ENCODE measurements at regions not wholly inside any gene's neighbourhood (a gene's known extent, or its start where the extent isn't known, plus 50 kb on each side); places are given as distances from the start of the nearest gene placed in this dataset.
A peak's percentile ranks its signal among the peaks of the same experiment; 100 is the strongest.

GRCh38 chr2:9144046-9144445, 62.6 kb upstream of the ASAP2 start:
- TF ChIP-seq CTCF (IDR thresholded peaks at IDR 0.05; ENCODE audit: control insufficient read depth, extremely low read depth, insufficient read depth), result no peak

DNA sequence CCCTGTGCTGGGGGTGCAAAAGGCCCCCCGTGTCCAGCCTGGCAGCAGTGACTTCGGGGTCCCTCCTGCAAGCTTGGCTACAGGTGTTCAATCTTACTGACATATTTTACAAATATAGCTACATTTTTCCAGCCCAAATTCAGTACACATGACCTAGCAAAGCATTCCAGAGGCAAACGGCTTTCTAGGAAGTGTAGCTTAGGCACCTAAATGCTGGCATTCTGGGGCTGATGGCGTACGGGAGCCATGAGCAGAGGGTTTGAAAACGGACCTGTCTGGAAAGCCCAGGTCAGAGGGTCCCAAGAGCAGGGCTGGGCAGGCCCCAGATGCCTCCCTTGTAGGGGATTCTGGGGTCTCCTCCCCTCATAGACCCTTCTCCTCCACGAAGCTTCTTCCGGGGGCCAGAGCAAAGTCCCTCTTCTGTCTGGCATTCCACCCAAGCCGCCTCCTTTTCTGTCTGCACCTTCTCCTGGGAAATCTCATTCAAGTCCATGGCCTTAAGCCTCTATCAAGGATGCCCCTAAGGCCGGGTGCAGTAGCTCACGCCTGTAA, 63.3 kb upstream of the ASAP2 start:
- no peak for DNase-seq (ENCODE audit: low read depth)
- H3K4me3 ChIP-seq (ENCODE audit: low read depth, low read length), result no peak overlapping the region
- no peak for TF ChIP-seq CTCF (IDR thresholded peaks at IDR 0.05; ENCODE audit: control insufficient read depth, extremely low read depth, insufficient read depth)

More at GRCh38 chr2:9144046-9144445, 62.6 kb upstream of the ASAP2 start:
- H3K4me3 ChIP-seq (ENCODE audit: low read depth, low read length), result no peak overlapping the region
- DNase-seq (ENCODE audit: low read depth), result no peak

DNA sequence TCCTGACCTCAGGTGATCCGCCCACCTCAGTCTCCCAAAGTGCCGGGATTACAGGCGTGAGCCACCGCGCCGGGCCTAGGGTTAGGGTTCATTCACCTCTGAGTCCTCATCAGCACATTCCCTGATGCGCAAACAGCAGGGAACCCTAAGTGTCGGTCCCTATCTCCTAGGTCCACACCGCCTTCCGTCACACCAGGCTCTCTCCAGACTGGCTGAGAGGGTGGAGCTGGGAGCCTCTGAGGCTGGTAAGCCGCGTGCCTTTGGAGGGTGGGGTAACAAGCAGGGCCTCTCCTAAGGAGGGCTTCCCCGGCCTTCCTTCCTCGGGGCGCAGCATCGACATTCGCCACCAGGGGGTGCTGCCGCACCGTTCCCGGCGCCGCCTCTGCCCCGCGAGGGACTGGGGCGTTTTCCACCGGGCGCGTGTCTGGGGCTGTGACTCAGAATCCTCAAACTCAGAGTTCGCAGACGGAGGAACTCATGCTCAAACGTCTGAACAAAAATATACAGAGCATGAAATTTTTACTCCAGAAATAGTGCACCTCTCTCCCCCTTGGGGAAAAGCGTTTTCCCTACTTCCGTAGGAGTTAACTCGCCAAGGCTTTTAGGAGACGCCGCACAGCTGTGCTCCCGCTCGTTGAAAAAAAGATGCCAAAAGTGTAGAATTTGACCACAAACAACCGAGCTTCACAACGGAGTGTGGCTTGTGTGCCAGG, 63.9 kb upstream of the ASAP2 start:
- peak; percentile 88 for TF ChIP-seq CTCF (IDR thresholded peaks at IDR 0.05; ENCODE audit: control insufficient read depth, extremely low read depth, insufficient read depth)
- no peak overlapping the region for H3K4me3 ChIP-seq (ENCODE audit: low read depth, low read length)
- no peak for DNase-seq (ENCODE audit: low read depth)

DNA sequence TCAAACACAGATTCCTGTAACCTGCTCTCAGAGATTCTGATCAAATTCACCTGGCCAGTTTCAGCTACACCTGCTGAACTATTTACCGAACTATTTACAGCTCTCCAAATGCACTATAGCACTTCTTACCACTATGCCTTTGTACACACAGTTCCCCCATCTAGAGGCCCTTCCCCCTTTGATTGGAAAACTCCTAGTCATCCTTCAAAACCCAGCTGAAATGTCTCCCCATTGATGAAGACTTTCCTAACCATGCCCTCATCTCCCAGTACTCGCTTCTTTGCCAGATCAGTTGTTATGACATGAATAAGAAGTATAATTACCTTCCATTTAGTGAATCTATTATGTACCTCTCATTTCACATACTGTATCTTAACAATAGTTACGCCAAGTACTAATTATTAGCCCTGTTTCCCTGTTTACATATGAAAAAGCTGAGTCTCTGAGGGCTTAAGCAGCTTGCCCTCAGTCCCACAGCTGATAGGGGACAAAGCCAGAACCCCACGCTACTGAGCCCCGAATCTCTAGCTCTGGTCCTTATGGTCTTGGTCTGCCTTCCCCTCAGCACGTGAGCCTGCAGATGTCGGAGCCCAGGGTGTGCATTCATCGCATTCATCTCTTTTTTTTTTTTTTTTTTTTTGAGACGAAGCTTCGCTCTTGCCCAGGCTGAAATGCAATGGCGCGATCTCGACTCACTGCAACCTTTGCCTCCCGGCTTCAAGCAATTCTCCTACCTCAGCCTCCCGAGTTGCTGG, 64.7 kb upstream of the ASAP2 start:
- TF ChIP-seq CTCF (IDR thresholded peaks at IDR 0.05; ENCODE audit: control insufficient read depth, extremely low read depth, insufficient read depth), result no peak
- DNase-seq (ENCODE audit: low read depth), result no peak
- no peak overlapping the region for H3K4me3 ChIP-seq (ENCODE audit: low read depth, low read length)

DNA sequence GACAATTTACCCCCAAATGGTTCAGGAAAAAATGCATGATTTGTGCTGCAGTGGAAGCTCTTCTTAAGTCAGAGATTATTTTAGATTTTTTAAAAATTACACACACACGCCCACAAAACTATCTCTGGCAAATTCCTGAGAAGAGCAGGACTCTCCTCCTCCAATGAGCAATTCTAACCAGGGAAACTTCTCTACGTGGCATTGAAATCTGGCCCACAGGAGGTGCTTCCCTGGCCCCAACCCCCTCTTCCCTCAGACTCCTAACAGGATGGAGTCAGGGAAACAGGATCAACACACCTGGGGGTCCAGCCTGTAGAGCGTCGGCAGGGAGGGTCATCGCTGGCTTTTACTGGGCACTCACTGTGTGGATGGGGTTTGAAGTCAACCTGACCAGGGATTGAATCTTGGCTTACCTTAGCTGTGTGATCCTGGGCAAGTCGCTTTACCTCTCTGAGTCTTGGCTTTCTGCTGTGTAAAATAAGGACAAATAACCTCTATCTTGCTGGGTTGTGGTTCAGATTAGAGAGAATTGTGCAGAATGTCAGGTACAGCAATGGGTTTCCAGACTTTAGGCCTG, 65.4 kb upstream of the ASAP2 start:
- DNase-seq (ENCODE audit: low read depth), result no peak
- no peak overlapping the region for H3K4me3 ChIP-seq (ENCODE audit: low read depth, low read length)
- TF ChIP-seq CTCF (IDR thresholded peaks at IDR 0.05; ENCODE audit: control insufficient read depth, extremely low read depth, insufficient read depth), result no peak

DNA sequence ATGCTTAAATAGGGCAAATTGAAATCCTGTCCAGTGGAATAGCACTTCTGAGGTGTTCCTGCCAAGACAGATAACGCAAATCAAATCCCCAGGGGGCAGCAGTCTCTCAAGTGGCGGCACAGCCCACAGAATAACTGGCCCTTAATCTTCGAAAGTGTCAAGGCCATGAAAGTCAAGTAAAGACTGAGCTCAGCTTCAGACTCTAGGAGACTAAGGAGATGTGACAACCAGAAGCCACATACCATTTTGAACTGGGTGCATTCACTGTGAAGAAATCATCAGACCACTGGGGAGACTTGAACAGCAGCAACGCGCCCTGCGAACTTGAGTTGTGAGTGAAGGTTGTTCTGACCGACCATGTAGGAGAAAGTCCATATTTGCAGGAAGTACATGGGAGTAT, 66.0 kb upstream of the ASAP2 start:
- DNase-seq (ENCODE audit: low read depth), result no peak

More for the DNA sequence above, 66.0 kb upstream of the ASAP2 start:
- no peak for TF ChIP-seq CTCF (IDR thresholded peaks at IDR 0.05; ENCODE audit: control insufficient read depth, extremely low read depth, insufficient read depth)
- no peak overlapping the region for H3K4me3 ChIP-seq (ENCODE audit: low read depth, low read length)

All from LNCaP clone FGC (cell line).